Eye (tissue), 1 donor: ENCODE measurements at regions not wholly inside any gene's neighbourhood (a gene's known extent, or its start where the extent isn't known, plus 50 kb on each side); places are given as distances from the start of the nearest gene placed in this dataset.

Experiments used
- DNase-seq: peaks from one replicate; pipeline ENCODE4 v3.0.0-alpha.2; 2015

- peak; percentile 17 for DNase-seq
These were observed 521.3 kb downstream of the TBC1D22A start for GRCh38 chr22:47283616-47284270.

GRCh38 chr22:47282851-47283250 lies 520.4 kb downstream of the TBC1D22A start:
- no peak for DNase-seq

GRCh38 chr22:47282366-47282765 lies 519.9 kb downstream of the TBC1D22A start:
- no peak for DNase-seq

GRCh38 chr22:47281126-47282106 lies 519.0 kb downstream of the TBC1D22A start:
- no peak for DNase-seq

- DNase-seq, result no peak
These were observed 517.9 kb downstream of the TBC1D22A start for GRCh38 chr22:47280301-47280700.

GRCh38 chr22:47279746-47280145 lies 517.3 kb downstream of the TBC1D22A start:
- DNase-seq, result no peak

GRCh38 chr22:47279337-47279736 lies 516.9 kb downstream of the TBC1D22A start:
- DNase-seq, result no peak

- DNase-seq, result no peak
These were observed 516.2 kb downstream of the TBC1D22A start for GRCh38 chr22:47278655-47279054.

GRCh38 chr22:47277531-47277930 lies 515.1 kb downstream of the TBC1D22A start:
- DNase-seq, result no peak

- DNase-seq, result no peak
These were observed 514.5 kb downstream of the TBC1D22A start for GRCh38 chr22:47276991-47277390.

GRCh38 chr22:47276450-47276820 lies 514.0 kb downstream of the TBC1D22A start:
- no peak for DNase-seq

GRCh38 chr22:47275605-47276449 lies 513.4 kb downstream of the TBC1D22A start:
- no peak for DNase-seq

GRCh38 chr22:47274196-47274595 lies 511.7 kb downstream of the TBC1D22A start:
- DNase-seq, result no peak

GRCh38 chr22:47270463-47271135 lies 508.1 kb downstream of the TBC1D22A start:
- no peak for DNase-seq

- peak; percentile 22 for DNase-seq
These were observed 507.2 kb downstream of the TBC1D22A start for GRCh38 chr22:47269516-47270088.

GRCh38 chr22:47267513-47268282 lies 505.2 kb downstream of the TBC1D22A start:
- DNase-seq, result no peak

- no peak for DNase-seq
These were observed 503.9 kb downstream of the TBC1D22A start for GRCh38 chr22:47266329-47266728.

GRCh38 chr22:47260551-47260950 lies 498.1 kb downstream of the TBC1D22A start:
- no peak for DNase-seq

- no peak for DNase-seq
These were observed 497.5 kb downstream of the TBC1D22A start for GRCh38 chr22:47259990-47260389.

GRCh38 chr22:47259049-47259448 lies 496.6 kb downstream of the TBC1D22A start:
- no peak for DNase-seq

GRCh38 chr22:47257976-47258375 lies 495.5 kb downstream of the TBC1D22A start:
- no peak for DNase-seq
